Erythroblast (primary cell): ENCODE measurements at regions not wholly inside any gene's neighbourhood (a gene's known extent, or its start where the extent isn't known, plus 50 kb on each side); places are given as distances from the start of the nearest gene placed in this dataset.

Experiments
- GATA1 ChIP-seq: IDR thresholded peaks from 2 replicates; pipeline ENCODE4 v1.6.1; 2011; ENCODE audit warnings: low read depth, mild to moderate bottlenecking, control low read depth, low read length, moderate library complexity
- POLR2A ChIP-seq: IDR thresholded peaks from 2 replicates; pipeline ENCODE4 v1.6.1; 2011; ENCODE audit warnings: mild to moderate bottlenecking, low read length

DNA sequence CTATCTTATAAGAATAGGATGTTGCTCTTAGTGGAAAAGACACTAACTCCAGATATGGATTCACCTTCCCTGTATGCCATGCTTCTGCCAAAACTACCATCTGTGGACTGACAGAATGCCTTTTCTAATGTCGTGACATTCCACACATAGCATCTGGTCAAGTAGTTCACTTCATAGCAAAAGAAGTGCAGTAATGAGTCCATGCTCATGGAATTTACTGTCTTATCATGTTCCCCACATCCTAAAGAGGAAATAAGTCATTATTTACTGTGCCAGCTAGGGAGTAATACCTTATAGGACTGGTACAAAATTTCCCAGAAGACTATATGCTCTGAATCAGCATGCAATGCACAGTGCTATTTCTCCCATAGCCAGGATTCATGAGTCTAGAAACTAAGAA, 562.4 kb downstream of the TLL1 start:
- TF ChIP-seq POLR2A (no peak), GATA1 (no peak)
